ENCODE measurements at regions not wholly inside any gene's neighbourhood (a gene's known extent, or its start where the extent isn't known, plus 50 kb on each side); places are given as distances from the start of the nearest gene placed in this dataset.

DNA sequence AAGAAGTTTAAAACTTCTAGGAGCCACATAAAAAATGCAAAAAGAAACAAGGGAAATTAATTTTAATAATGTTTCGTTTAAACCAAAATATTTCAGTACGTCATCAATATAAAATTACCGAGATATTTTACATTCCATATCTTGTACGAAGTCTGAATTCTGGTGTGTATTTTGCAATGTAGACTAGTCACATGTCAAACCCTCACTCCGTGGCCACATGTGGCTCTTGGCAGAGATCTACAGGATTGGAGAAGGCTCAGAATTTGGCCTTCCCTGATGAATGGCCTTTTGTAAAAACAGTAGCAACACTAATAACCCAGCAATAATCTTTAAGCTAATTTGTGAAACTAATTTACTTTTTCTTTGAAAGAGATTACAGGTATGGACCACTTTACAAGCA, 217.1 kb downstream of the PRL start:
- no peak for DNase-seq

DNA sequence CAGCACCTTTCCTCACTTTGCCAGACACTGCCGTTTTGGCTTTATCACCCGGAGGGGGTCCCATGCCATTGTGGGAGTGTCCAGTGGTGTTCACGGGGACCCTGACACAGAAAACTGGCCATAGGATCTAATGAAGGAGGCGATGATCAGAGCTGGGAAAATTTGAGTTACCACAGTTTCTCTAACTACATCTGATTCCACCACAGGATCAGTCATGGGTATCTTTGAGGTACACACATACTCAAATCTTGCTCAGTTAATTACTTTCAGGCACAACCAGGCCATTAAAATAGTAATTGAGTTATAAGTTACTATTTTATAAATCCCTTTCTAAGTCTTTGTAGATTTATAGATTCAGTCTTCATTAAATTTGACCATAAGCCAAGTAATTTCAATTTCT, 215.1 kb downstream of the PRL start:
- DNase-seq = no peak

DNA sequence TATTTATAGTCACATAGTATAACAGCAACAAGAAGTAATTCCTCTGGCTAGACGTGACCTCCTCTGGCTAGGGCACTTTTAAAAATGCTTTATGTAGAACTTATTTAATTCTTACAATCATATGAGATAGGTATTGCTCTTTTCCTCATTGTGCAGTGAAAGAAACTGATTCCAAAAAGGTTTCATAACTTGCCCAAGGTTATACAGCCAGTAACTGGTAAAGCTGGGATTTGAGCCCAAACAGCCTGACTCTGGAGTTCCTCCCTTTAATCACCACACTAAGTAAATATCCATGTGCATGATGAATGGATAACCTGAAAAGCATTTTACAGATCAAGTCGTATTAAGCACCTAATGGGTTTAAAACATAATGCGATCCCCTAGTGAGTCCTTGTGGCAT, 214.6 kb downstream of the PRL start:
- no peak for DNase-seq

DNA sequence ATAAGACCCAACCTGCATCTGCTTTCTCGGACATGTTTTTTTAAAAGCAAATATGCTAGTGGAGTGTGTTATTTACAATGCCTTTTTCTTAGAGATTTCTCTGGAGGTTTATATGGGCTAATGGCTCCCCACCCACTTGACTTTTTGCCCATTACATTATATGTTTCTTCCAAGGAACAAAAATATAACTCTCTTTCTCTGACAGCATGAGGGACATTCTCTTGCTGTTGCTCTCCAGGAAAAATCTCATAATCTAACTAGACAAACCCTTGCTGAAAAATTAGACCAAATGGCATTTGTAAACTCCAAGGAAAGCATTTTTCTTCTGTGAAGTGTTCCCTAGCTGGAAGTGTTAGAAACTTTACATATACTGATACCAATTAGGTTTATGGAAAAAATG, 213.7 kb downstream of the PRL start:
- no peak for DNase-seq

DNA sequence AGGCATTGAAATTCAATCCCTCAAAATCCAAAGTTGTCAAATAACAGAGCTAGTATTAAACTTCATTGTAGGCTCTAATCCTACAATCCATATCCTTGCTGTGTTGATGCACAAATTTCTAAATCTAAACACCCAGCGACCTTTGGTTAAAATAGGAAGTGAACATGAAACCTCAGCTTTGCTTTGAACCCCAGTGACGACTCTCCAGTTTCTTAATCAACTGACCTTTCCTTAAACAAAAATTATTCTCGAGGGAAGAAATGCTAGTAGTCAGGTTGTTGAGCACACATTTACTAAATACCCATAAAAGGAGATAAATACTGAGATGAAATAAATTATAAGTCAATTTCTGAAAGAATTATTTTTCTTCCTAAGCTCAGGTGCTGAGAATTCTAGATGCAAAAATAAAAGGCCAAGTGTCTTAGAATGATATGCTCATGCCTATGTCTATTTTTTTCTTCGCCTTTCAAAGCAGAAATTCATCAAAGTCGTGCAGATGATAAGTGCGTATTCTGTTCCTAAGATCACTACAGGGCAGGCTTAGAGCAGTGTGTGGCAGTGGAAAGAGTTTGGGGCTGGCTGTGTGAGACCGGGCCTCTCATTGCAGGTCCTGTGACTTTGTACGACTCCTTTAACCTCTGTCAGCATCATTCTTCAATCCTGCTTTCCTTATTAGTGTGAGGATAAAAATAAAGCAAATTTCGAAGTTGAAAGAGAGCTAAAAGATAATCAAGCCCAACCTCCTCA, 208.7 kb downstream of the PRL start:
- no peak for DNase-seq

DNA sequence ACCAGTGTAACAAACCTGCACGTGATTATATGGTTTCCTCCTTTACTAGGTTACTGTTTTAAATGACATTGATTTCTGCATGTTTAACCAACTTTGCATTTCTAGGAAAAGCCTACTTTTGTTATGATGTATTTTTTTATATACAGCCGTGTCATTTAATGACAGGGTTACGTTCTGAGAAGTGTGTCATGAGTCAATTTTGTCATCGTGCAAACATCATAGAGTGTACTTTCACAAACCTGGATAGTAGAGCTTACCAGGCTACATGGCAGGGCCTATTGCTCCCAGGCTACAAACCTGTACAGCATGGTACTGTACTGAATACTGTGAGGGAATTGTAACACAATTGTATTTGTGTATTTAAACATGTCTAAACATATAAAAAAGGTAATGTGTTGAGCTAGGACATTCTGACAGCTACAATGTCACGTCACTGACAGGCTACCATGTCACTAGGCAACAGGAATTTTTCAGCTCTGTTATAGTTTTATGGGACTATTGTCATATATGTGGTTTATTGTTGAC, 205.3 kb downstream of the PRL start:
- DNase-seq = no peak

DNA sequence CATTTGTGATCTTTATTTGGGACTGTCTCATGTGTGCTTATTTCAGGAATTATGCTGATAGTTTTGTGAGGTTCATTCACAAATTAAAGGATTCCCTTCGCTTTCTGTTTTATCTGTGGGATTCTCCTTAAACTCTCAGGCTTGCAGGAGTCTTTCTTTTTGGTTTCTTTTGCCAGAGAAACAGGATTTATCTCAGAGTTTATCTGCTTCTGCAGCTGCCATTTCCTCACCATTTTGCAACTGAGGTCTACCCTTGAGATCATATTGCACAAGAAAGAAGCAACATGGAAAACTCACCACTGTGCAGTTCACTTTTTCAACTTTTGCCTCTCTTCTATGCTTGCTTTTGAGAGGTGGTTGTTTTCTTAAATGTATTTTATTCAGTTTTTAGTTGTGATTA, 201.0 kb downstream of the PRL start:
- DNase-seq = no peak

DNA sequence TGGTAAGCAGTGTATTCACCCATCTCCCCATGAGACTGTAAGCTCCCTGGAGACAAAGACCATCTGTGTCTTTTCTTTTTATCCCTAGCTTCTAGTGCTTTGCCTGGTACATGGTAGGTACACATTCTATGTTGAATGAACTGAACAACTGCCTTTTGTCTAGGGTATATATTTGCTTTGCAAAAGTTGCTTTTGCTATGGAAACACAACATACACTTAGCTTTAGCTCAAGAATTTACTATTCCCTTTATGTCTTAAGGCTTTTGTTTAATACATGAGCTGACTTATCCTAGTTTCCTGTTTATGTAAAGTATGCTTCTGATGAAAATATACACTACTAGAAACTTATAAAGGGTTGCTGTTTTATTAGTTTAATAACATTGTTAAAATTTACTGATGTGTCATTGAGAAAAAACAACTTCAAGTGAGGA, 198.2 kb downstream of the PRL start:
- no peak for DNase-seq

DNA sequence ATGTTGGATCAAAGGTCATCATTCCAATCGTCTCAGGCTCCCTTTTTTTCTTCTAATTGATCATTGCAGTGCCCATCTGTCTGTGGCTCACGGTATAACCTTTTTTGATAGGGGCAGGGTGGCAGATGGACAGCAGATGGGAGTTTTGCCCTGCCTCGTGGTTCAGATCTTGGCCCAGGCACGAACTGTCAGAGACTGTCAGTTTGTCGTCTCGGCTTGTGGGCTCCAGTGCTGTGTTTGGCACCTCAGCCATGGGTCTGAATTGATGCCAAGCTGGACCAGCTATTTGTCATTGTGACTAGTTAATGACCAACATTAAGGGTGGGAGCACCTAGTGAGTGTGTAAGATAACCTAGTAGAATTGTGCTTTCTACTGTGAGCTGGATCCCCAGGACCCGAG, 197.6 kb downstream of the PRL start:
- DNase-seq = no peak

DNA sequence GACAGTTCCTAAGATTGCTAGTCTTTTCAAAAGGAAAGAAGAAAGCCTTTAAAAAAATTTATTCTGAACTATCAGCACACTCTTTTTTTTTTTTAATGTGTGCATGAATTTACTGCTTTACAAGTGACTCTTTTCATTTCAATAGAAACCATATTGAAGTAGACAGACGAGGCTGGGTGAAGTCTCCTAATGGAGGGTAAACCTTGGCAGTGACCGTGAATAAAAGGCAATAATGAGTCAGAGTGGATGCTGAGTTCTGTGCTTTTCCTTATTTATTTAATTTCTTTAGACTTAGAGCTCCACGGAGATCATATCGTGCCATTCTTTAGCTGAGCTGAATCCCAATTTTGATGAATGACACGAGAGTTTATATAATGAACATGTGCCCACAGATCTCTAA, 196.9 kb downstream of the PRL start:
- DNase-seq = no peak

DNA sequence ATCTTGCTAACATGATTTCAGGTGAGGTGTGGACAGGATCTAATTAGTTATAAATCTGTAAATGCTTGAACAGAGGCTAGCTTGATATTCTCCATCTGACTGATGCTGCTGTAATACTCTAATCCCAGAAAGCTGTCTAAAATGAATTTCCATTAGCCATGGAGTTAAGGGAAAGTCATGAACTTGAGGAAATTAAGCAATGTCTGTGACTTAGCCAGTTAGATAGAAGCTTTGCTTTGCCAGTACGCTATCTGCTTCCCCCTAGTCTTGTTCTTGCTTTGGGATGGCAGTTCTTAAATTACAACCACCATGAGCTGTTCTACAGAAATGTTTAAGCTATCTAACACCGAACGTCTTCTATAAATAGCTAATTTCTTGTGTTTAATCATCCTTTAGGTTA, 195.7 kb downstream of the PRL start:
- no peak for DNase-seq

DNA sequence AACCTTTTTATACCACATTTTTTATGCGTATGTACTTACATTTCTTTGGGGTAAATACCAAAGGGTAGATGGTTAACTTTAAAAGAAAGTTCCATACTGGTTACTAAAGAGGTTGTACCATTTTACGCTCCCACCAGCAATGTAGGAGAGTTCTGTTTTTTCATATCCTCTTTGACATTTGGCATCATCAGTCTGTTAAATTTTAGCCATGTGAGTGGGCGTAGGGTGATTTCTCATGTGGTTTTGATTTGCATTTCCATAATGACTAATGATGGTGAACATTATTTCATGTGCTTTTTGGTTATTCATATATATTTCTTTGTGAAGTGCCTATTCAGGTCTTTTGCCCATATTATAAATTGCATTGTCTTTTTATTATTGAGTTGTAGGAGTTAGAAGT, 194.2 kb downstream of the PRL start:
- no peak for DNase-seq

DNA sequence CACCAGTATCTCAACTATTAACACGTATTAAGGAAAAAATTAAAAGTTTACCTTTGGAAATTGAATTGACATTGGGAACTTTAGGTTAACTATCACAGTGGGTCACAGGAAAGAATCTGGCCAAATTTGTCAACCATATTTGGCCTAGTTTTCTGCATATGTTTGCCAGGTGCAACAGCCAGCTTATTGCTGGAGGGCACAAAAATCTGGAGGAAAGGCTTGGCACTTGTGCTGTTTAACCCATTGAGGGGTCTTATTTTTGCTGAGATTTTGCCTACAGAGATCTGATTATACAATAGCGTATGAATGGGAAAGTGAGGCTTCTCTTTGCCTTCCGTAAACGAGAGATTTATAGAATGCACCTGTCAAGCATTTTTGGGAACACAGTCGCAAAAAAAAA, 190.4 kb downstream of the PRL start:
- no peak for DNase-seq

DNA sequence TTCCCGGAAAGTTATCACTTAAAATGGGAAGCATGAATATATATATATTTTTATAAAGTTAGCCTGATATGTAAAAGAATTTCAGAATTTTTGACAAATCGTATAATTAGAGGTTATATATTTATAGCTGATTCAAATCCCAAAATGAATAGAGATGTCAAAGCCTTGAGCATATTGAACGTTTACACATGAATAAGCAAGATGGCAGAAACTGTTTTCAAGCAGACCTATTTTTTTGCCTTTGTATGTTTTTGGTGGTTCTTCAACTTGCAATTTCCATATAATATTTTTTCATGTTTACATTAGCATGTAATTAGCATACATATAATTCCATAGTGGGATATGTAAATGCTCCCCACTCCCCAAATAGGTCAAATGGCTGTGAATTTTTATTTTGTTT, 189.9 kb downstream of the PRL start:
- DNase-seq = no peak

DNA sequence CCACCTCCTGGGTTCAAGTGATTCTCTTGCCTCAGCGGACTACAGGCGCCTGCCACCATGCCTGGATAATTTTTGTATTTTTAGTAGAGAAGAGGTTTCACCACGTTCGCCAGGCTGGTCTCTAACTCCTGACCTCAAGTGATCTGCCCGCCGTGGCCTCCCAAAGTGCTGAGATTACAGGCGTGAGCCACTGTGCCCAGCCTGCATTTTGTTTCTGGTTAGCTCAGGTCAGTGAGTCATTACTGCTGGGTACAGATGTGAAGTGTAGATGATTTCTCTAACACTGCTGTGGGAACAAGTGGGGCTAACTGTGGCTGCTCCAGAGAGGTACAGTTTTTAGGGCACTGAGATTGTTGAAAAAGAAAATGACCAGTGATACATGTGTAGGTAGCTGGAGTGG, 188.6 kb downstream of the PRL start:
- DNase-seq = no peak

DNA sequence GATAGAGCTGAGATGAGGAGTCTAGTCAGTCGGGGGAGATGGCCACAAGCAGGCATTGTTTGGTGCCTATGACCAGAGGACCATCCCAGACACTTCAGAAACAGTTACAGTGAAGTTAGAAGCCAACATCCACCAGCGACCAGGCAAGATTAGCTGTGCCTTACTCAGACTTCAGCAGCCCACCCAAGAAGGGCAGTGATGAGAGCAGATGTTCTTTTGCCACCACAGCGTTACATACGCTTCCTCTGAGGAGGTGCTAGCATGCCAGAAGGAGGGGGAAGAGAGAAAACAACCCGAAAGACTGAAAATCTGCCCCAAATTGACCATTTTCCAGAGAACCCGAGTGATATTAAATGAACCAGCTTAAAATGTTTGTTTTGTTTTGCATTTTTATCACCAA, 186.8 kb downstream of the PRL start:
- DNase-seq = no peak

DNA sequence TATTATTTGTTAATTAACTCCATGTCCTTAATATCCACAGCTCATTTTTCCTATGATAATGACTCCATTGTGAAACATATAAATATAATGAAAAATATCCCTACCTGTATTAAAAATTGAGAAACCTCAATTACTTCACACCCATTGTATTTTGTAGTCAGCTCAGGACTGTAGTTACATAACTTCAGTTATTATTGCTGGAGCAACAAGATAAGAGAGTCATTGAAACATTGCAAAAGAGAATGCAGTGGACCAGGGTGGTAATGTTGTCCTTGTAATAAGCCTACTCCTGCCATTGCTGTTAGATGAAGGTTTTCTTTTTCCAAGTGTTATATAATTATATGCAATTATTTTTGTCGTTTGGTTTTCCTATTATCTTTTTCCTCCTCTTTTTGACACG, 184.4 kb downstream of the PRL start:
- no peak for DNase-seq

DNA sequence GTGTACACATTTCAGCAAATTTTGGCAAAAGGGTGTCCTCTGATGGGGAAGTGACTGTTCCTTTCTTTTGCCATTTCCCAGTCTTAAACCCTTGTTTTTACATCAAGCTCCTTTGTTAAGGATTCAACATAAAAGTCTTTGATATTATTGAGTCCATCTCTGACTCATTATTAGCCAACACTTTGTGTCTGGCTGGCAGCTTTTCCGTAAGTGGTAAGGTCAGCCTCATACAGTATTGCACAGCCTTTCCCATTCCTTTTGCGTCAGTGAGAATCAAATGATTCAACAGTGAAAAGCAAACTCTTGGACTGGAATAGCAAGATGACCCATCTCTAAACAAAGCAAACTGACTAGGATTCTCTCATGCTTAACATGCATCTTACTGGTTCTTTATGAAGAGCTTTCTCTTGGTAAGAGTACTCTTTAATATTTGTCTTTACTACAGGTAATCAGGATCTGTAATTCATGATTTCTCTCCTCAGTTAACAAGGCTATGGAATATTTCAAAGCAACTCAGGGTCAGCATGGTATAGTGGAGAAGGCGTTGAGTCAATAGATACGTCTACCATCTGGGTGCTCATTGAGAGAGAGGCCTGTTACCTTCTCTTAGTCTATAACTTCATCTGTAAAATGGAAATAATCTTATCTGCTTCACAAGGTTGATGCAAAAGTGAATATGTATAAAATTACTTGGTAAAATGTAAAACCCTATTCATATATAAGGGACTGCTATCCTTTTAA, 183.6 kb downstream of the PRL start:
- DNase-seq = no peak

DNA sequence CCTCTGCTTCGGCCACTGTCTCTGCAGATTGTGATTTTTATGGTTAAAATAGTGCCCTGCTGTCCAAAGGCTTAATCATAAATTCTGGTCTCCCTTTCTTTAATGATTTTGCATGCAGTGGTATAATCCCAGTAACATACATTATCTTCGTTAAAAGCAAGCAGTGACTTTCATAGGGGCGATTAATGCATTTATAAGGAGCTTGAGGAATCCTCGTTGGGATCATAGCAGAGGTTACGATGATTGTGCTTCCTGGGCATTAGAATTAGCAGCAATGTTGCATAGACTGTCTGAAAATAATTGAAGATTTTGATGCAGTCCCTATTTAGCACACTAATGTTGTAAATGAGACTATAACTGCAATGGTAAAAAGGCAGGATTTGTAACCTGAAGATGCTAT, 181.3 kb downstream of the PRL start:
- no peak for DNase-seq

DNA sequence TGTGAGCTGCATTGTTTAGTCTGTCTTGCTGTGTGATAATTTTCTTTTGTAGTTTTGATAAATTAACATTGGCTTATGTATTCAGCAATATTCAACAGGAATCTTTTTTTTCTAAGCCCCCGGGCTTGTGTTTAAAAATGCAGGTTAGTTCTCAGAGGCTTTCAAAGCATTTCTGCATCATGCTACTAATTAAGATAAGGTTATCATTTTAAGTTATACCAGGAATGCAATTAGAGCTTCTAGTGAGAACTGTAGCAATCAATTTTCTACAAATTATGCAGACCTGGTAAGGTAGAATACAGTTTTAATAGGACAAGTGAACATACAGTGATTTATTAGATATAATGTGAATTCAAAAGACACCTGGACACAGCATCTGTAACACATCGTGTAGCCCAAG, 179.2 kb downstream of the PRL start:
- DNase-seq = no peak

DNA sequence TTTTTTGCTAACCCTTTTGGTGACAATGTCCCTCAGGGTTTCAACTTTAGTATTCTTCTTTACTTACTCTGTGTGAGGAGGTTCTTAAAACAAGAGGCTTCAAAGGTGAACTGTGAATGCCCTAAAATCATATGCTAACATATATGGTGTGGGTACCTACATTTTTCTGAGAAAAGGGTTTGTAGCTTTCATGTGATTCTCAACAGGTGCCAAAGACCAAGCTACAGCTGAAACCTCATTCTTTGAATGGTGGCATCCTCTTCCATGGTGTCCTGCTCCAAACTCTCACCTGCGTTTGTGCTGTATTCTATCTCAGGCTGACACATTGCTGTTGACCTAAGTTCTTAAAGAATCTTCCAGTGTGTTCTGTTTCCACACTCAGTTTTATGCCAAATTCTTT, 177.3 kb downstream of the PRL start:
- no peak for DNase-seq

DNA sequence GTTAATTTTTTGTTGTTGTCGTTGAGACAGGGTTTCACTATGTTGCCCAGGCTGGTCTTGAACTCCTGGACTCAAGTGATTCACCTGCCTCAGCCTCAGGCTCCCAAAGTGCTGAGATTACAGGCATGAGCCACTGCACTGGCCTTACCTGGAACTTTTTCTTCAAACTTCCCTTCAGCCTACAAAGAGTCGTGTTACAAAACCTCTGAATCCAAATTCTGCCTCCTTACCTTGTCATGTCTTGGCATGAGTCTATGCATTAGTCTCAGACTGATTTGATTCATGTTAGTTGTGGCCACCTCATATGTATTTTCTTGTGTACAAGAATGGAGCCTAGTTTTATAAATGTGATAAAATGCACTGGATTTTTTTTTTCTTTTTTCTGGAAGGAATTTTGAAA, 172.1 kb downstream of the PRL start:
- no peak for DNase-seq

DNA sequence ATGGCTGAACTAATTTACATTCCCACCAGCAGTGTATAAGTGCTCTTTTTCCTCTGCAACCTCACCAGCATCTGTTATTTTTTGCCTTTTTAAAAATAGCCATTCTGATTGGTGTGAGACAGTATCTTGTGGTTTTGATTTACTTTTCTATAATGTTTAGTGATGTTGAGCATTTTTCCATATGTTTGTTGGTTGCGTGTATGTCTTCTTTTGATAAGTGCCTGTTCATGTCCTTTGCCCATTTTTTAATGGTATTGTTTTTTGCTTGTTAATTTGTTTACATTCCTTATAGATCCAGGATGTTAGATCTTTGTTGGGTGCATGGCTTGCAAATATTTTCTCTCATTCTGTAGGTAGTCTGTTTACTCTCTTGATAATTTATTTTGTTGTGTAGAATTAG, 169.9 kb downstream of the PRL start:
- no peak for DNase-seq

DNA sequence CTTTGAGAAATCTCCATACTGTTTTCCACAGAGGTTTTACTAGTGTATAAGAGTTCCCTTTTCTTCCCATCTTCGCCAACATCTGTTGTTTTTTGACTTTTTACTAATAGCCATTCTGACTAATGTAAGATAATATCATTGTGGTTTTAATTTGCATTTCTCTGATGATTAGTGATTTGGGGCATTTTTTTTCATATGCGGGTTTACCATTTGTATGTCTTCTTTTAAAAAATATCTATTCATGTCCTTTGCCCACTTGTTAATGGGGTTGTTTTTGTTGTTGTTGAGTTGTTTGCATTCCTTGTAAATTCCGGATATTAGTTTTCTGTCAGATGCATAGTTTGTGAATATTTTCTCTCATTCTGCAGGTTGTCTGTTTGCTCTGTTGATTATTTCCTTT, 167.1 kb downstream of the PRL start:
- DNase-seq = no peak

DNA sequence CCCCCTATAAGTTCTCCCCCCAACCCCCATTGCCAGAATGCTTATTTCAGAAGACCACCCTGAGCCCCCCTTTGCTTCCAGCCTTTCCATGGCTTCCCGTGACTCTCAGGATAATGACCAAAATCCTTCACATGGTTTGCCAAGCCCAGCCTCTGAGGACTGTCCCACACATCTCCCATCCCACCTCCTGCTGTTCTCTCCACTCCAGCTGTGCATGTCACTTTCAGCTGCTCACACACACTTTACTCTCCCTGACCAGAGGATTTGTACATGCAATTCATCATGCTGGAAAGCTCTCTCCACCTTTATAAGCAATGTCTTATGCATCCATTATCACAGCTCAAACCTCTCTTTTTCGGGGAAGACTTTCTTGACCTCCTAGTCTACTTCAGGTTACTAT, 164.2 kb downstream of the PRL start:
- no peak for DNase-seq

Data from islet precursor cell (in vitro differentiated cells).